Ishikawa (cell line): ENCODE measurements at regions not wholly inside any gene's neighbourhood (a gene's known extent, or its start where the extent isn't known, plus 50 kb on each side); places are given as distances from the start of the nearest gene placed in this dataset.

Source experiments
- CEBPB ChIP-seq: IDR thresholded peaks from 2 replicates; pipeline ENCODE4 v1.6.1; 2012
- CREB1 ChIP-seq: IDR thresholded peaks from 2 replicates; pipeline ENCODE4 v1.6.1; 2012; ENCODE audit warnings: low read depth
- EP300 ChIP-seq: IDR thresholded peaks from 2 replicates; pipeline ENCODE4 v1.6.1; 2012; ENCODE audit warnings: borderline replicate concordance
- USF1 ChIP-seq: IDR thresholded peaks from 2 replicates; pipeline ENCODE4 v1.6.1; 2012

GRCh38 chr13:24998433-24998832, 97.5 kb upstream of the PABPC3 start:
- TF ChIP-seq CREB1 (no peak), CEBPB (no peak), EP300 (no peak), USF1 (no peak)
